Esophagus squamous epithelium (tissue), 4 donors: ENCODE measurements at regions not wholly inside any gene's neighbourhood (a gene's known extent, or its start where the extent isn't known, plus 50 kb on each side); places are given as distances from the start of the nearest gene placed in this dataset.

Experiments used
- POLR2A ChIP-seq, 4 donors: fragments of 450-650 bp; IDR thresholded peaks; one replicate each; pipeline ENCODE4 v1.6.1; 2017; ENCODE audit warnings: antibody characterized with exemption in 4 of 4, mild to moderate bottlenecking in 4 of 4, moderate library complexity in 3 of 4
- TF ChIP-seq, protein P1 (sequence below), 6 experiments: fragments of 450-650 bp in 4 of 6; fragments of 200-600 bp in 2 of 6; sonication (generic) in 2 of 6; IDR thresholded peaks; one replicate each; pipeline ENCODE4 v1.5.1; 2016 to 2019; ENCODE audit warnings: antibody characterized with exemption in 6 of 6, mild to moderate bottlenecking in 4 of 6, moderate library complexity in 4 of 6

DNA sequence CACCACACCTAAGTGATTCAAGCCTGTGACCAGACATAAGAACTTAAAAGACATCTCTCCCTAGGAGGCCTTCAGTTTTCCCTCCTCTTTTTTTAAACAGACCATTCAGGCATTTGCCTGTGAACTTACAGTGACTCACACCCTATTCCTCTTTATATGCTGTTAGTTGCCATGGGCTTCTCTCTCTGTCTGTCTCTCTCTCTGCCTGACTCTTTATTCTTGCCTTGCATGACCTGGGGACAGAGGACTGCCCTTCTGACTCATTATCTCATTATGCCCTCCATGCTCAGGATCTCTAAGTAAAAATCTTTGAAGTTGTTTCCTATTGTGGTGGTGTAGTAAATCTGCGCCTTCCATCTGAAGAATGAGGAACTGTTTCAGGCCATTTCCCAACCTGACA is 442.2 kb upstream of the MAN1A1 start:
- TF ChIP-seq, protein P1, sequence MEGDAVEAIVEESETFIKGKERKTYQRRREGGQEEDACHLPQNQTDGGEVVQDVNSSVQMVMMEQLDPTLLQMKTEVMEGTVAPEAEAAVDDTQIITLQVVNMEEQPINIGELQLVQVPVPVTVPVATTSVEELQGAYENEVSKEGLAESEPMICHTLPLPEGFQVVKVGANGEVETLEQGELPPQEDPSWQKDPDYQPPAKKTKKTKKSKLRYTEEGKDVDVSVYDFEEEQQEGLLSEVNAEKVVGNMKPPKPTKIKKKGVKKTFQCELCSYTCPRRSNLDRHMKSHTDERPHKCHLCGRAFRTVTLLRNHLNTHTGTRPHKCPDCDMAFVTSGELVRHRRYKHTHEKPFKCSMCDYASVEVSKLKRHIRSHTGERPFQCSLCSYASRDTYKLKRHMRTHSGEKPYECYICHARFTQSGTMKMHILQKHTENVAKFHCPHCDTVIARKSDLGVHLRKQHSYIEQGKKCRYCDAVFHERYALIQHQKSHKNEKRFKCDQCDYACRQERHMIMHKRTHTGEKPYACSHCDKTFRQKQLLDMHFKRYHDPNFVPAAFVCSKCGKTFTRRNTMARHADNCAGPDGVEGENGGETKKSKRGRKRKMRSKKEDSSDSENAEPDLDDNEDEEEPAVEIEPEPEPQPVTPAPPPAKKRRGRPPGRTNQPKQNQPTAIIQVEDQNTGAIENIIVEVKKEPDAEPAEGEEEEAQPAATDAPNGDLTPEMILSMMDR (IDR thresholded peaks at IDR 0.05) = no peak
- no peak for TF ChIP-seq POLR2A (IDR thresholded peaks at IDR 0.05)
